ENCODE measurements at regions not wholly inside any gene's neighbourhood (a gene's known extent, or its start where the extent isn't known, plus 50 kb on each side); places are given as distances from the start of the nearest gene placed in this dataset.

DNA sequence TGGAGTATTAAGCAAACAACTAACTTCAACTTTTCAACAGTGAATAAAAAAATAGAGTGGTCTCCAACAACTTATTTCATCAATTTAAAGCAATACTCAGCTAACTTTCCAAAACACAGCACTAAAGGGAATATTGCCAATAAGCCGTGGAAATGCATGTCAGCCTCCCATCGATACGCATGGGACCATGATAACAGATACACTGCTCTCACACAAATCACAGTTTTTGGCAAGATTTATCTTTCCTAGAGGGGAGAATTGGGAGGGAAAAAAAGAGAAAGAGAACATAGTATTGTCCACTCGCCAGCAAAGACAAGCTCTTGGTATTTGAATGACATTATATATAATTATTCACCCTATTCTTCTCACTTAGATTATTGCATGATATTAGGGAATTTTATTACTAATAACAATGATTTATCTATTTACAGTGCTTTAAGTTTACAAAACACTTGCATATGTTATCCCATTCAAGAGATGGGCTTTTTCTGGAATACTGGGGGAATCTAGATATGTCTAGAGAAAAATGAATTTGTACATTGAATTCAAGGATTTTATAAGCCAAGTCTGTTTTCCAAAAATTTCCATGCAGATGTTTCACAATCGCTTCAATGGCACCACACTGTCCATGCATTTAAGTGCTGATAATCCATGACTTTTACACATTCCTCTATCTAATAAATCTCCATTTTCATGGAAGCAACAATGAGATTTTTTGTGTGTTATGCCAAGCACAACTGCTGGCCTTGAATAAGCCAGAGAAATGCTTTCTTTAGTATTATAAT, 194.0 kb upstream of the MGMT start:
- no peak for DNase-seq

GRCh38 chr10:129273860-129274259, 193.2 kb upstream of the MGMT start:
- no peak for DNase-seq

DNA sequence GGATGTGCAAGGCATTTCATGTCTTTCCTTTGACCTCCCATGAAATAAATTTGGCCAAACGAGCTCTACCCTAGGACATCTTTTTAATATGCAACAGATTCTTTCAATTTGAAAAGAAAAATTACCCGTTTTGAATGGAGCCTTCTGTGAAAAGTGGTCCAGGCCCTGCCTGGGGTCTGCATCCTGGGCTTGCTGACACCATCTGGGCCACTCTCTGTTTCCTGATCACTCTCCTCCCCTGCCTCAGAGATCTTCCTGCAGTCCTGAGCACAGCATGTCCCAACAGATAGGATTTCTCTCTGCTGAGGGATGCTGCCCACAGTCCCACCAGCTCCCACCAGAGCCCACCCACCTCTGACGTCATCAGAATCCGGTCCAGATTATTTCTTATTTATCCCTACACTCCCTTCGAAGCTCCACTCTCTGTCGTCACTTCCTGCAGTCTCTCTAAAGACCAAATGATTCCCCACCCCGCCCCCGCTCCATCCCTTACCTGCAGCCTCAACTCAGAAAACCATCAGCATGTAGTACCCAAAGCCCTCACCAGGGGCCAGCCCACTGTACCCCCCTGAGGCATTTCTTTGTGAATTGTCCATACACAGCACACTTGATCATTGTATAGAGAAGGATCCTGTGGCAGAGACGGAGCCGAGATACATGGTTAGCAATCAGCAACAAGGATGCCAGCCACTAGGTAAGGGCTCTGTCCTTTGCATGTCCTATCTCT, 192.1 kb upstream of the MGMT start:
- no peak for DNase-seq

DNA sequence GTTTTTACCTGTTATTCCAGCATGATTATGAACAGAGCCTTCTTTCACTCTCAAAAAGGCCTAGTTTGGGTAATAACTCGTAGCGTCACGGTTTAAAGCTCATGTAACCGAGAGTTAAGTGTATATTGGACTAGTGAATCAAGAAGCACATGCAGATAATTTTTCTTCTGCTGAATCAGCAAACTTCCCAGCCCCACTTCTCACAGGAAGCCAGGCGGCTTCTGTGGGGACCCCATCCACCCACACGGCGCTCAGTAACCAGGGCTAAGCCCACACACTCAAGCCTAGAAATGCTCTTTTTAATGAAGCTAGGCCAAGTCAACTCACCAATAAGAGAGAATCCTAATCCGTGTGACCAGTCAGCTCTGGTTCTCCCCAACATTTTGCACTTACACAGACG, 191.2 kb upstream of the MGMT start:
- DNase-seq = no peak

DNA sequence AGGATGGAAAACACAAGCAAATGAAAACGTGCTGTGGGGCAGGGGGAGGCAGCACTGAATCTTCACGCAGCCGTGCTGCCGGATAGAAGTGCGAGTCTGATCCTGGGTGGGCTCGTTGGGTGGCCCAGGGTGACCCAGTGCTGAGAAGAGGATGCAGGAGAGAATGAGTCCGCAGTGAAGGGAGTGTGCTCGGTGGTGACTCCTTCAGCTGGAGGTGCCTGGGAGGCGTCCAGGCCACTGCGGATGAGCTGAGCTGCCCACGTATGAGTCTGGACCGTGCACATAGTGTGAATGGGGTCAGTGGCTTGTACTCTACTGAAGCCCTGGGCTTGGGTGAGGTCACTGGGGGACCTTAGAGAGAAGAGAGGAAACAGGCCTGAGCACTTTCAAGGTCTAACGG, 190.0 kb upstream of the MGMT start:
- no peak for DNase-seq

DNA sequence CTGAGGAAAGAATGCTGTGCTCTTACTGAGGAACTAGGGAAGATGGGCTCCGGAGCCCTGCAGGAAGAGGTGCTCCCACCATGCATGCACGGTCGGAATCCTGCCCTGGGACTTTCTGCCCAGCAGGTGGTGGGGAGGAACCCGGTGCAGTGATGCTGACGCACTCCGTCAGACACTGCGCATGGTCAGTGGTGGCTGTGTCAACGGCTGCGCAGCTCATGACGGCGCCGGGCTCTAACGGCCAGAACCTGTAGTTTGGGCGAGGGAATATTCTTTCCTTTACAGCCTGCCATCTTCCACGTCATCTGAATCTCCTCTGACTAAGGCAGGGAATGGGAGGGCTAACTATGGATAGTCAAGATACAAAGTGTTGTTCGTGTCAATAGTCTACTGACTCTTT, 189.2 kb upstream of the MGMT start:
- no peak for DNase-seq

GRCh38 chr10:129278686-129279085, 188.4 kb upstream of the MGMT start:
- no peak for DNase-seq

DNA sequence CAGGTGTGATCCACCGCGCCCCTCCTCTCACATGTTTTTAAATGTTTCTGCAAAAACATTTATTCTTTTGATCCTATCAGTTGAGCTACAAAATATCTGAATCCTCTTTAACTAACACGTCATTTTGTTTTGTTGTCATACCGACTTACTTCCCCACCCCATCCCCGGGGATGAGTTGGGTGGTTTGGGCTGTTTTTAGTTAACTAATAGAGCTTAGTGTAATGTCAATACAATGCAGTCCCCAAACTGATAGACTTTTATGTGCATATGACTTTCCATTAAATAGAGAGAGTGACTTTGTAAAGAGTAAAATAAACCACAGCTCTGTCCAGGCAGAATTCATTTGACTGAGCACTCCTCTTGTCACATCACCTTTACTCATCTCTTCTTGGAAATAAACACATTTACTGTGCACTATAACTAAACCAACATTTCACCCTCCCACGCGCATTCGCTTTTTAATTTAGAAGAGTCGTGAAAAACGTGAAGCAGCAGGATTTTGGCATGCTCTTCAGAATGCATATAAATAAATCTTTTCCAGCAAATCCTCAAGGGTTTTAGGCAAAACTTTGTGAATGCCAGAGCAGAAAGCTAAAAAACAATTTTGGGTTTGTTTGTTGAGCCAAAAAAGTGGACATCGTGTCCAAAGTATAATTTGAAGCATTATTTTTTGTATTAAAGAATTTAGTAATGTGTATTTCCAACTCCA, 187.4 kb upstream of the MGMT start:
- no peak for DNase-seq

- no peak for DNase-seq
Observed at GRCh38 chr10:129280155-129280502, 186.9 kb upstream of the MGMT start.

GRCh38 chr10:129280908-129281586, 186.0 kb upstream of the MGMT start:
- no peak for DNase-seq

DNA sequence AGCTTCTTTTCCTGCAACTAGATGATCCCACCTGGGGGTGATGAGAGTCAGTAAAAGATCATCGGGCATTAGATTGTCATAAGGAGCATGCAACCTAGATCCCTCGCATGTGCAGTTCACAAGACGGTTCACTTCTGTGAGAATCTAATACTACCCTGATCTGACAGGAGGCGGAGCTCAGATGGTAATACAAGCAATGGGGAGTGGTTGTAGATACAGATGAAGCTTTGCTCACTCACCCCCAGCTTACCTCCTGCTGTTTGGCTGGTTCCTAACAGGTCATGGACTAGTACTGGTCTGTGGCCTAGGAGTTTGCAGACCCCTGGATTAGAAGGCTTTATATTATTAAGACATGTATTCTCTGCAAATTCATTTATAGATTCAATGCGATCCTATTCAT, 181.6 kb upstream of the MGMT start:
- no peak for DNase-seq

GRCh38 chr10:129288999-129289584, 177.9 kb upstream of the MGMT start:
- no peak for DNase-seq

DNA sequence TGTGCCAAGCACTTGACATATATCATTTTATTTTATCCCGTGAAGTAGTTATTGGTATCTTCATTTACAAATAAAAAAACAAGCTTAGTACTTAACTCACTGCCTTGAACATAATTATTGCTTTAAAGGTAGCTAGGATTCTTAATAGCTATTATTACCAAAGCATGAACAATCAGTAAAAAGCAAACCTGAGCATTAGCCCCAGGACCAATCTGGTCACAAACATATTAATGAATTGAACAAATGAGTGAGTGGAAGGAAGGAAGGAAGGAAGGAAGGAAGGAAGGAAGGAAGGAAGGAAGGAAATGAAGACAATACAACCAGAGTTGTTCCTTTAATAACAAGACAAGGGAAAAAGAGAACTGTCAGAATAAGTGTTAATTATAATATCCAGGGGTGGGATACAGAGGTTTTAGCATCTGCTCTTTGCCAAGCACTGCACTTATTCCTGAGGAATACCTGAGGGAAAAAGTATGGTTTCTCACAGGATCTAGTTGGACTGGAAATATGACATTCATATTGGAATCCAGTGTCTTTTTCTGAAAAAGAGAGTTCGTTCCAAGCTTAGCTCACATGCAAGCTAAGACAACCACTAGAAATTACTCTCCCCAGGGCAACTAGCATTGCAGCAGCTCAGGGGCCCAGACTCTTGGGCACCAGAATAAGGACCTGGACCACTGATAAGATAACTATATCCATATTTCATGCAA, 172.9 kb upstream of the MGMT start:
- no peak for DNase-seq

GRCh38 chr10:129294944-129295343, 172.1 kb upstream of the MGMT start:
- DNase-seq = no peak

DNA sequence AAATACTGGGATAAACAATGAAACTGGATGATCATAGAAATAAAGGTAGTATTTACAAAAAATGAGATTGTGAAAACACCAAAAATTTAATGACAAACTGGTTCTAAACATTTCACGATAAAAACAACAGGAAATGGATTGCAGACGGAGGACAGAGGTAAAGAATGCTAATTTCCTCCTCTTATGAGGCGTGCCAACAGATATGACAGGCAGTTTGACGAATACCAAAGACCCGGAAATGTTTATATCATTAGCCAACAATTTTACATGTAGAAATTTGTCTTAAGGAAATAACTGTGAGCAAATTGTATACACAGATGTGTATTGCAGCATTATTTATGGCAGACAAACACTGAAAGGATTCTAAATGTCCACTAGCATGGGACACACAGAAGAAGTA, 162.0 kb upstream of the MGMT start:
- DNase-seq = no peak

DNA sequence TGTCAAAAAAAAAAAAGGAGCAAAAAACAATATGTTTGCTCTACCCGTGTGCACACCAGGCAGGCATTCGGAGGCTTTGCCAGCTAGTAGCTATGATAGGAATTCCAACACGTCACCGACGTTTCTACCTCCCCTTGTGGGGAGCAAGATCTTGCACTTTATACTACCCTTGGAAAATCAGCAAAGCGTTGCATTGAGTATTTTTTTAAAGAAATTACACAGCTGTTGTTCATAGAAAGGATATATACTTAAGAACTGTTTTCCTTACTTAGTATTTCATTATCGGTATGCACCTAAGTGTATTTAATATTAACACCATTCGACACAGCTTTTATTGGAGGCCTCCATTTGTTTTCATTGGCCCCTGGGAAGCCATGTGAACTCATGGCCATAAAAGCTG, 159.9 kb upstream of the MGMT start:
- no peak for DNase-seq

GRCh38 chr10:129308953-129309564, 158.0 kb upstream of the MGMT start:
- DNase-seq = no peak

DNA sequence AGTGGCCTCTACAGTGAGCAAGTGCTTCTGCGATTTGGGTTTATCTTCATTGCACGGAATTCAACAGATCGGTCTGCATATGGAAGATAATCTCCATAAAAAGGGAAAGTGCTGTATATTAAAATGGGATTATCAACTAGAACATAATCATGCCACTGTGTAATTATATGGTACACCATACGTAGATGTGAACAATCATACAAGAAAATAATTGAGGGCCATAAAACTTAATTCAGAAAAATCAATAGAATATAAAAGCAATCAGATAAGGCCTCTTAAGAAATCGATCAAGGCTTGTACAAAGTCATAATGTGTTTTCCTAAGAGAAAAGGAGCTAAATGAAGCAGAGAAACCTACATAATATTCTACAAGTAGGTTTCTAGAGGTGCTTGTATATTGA, 157.5 kb upstream of the MGMT start:
- DNase-seq = no peak

DNA sequence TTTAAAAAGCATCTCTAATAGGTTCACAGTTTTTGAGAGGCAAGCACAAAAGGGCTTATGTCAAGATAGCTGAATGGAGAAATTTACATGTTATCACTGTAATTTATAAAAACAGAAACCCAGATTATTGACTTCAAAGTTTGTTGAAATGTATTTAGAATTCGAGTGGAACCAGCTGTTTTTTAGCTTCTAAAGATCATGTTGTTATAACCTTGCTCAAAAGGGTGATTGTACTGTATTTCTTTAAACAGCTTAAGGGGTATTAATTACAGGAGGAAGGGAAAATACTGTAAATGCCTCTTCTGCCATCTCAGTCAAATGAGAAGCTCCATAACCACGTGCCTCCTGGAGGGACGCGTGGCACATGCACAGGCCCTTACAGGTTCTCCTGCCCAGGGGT, 156.2 kb upstream of the MGMT start:
- DNase-seq = no peak

DNA sequence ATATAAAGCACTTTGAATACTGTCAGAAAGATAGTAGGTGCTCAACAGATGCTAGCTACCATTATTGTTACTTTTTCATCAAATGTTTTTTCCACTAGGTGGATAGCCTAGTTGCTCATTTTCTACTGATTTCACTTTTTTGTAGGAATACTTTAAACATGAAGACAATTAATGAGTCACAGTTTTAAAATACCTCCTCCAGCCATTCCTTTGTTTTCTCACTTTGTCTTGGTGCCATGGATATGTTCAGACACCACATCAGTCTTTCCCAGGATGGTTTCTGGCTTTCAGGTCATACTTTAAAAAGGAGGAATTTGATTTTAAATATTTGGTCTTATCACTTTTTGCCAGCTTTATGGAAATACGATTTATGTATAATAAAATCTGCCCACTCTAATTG, 147.1 kb upstream of the MGMT start:
- no peak for DNase-seq

DNA sequence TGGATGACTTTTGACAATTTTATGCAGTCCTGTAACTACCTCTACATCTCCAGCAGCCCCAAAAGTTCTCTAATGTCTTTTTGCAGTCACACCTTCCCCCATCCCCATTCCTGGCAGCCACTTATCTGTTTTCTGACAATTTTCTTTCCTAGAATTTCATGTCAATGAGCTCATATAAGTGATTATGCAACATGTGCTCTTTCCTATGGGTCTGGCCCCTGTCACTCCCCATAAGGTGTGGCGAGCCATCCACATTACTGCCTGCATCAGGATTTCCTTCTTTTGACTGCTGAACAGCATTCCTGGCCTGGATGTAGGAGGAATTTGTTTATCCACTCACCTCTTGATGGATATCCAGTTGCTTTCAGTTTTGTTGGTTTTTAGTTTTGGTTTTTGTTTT, 146.7 kb upstream of the MGMT start:
- no peak for DNase-seq

GRCh38 chr10:129321727-129322126, 145.3 kb upstream of the MGMT start:
- DNase-seq = no peak
